Hepatocyte (in vitro differentiated cells): ENCODE measurements at regions not wholly inside any gene's neighbourhood (a gene's known extent, or its start where the extent isn't known, plus 50 kb on each side); places are given as distances from the start of the nearest gene placed in this dataset.

Source experiments
- CTCF ChIP-seq: fragments of 200-600 bp; sonication (generic); IDR thresholded peaks from 2 replicates; pipeline ENCODE4 v1.5.1; 2016; ENCODE audit warnings: antibody characterized with exemption, mild to moderate bottlenecking; ENCODE audit not compliant: poor library complexity
- EZH2 ChIP-seq: fragments of 200-600 bp; sonication (generic); IDR thresholded peaks from 2 replicates; pipeline ENCODE4 v1.6.1; 2016; ENCODE audit warnings: antibody characterized with exemption, mild to moderate bottlenecking, borderline replicate concordance
- EZH2phosphoT487 ChIP-seq: fragments of 200-600 bp; sonication (generic); IDR thresholded peaks from one replicate; pipeline ENCODE4 v1.6.1; 2018; ENCODE audit warnings: antibody characterized with exemption, mild to moderate bottlenecking, low read depth, moderate library complexity; ENCODE audit not compliant: unreplicated experiment, severe bottlenecking

GRCh38 chr6:167509853-167510220 is 185.0 kb downstream of the TTLL2 start:
- TF ChIP-seq CTCF (no peak), EZH2 (no peak), EZH2phosphoT487 (no peak)
